Stimulated activated CD4-positive, alpha-beta T cell treated with anti-CD3 and anti-CD28 coated beads, Interleukin-12 subunit alpha, Interleukin-12 subunit beta, amount 100 ng/mL, for 24 hours (primary cell): ENCODE measurements at regions not wholly inside any gene's neighbourhood (a gene's known extent, or its start where the extent isn't known, plus 50 kb on each side); places are given as distances from the start of the nearest gene placed in this dataset.

Experiments used
- DNase-seq, 2 experiments: peaks; one replicate each; pipeline ENCODE4 v3.0.0-alpha.2; 2020; ENCODE audit warnings: low read depth in 2 of 2

DNA sequence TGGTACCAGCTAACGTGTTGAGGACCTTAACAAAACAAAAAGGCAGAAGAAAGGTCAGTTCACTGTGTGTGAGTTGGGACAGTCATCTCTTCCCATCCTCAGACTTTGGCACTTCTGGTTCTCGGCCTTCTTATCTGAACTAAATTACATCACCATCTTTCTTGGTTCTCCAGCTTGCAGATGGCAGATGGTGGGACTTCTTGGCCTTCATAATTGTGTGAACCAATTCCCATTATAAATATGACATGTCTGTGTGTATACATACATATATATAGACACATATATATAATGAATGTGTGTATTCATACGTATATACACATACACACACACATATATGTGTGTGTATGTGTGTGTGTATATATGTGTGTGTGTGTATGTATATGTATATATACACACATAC is 301.2 kb upstream of the TRIB2 start:
- DNase-seq, result no peak

DNA sequence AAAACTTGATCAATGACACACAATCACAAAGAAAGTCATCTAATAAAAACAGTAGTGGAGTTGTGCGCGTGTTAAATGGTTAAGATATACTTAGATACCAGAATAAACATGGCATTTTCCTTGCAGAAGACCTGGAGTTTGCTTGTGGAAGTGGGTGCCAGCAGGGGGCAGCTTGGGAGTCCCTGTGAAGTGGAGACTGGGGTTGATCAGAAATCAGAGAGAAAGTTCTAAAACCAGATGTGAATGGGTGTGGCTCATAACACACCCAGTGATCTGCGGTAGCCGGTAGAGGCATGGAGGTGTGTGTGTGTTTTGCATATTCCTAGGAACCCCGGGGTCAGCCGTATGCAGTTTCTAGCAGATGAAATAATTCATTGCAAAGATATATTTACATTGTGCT is 300.1 kb upstream of the TRIB2 start:
- DNase-seq, result peak; percentile 18 to 34

DNA sequence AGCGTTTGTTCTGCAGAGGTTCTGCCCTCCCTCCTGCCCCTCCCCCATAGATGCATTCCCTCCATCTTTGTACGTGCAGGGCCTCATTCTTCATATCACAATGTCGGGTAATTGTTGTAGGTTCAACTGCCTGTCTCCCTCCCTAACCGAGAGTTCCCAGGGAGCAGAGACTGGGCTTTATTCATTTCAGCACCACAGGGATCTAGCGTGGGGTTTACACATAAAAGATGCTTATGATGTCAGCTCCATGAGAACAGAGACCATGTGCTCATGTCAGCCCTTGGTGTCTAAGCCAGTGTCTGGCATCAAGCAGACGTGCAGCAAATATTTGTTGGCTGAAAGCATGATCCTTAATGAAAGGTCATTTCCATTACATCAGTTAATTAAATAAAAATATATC is 298.9 kb upstream of the TRIB2 start:
- DNase-seq, result no peak

- DNase-seq, result no peak
Observed at GRCh38 chr2:12419803-12420202, 296.9 kb upstream of the TRIB2 start.

- DNase-seq, result no peak
Observed at GRCh38 chr2:12421046-12421445, 295.7 kb upstream of the TRIB2 start.

DNA sequence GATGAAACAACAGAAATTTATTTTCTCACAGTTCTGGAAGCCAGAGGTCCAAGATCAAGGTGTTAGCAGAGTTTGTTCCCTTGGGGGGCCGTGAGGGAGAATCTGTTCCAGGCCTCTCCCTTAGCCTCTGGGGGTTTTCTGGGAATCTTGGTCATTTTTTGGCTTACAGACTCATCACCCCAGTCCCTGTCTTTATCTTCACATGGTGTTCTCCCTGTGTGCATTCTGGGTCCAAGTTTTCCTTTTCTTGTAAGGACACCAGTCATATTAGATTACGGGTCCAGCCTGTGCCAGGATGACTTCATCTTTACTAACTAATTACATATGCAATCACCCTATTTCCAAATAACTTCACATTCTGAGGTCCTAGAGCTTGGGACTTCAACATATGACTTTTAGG is 292.5 kb upstream of the TRIB2 start:
- no peak for DNase-seq

- DNase-seq, result no peak
Observed at GRCh38 chr2:12424809-12425208, 291.9 kb upstream of the TRIB2 start.

- DNase-seq, result no peak
Observed at GRCh38 chr2:12428324-12428723, 288.4 kb upstream of the TRIB2 start.

GRCh38 chr2:12428786-12429185 is 287.9 kb upstream of the TRIB2 start:
- DNase-seq, result no peak

- no peak for DNase-seq
Observed at GRCh38 chr2:12429779-12430406, 286.8 kb upstream of the TRIB2 start.

- DNase-seq, result peak in 1 of 2 experiments; percentile 17
Observed at GRCh38 chr2:12430407-12431133, 286.2 kb upstream of the TRIB2 start.

- no peak for DNase-seq
Observed at GRCh38 chr2:12432985-12433625, 283.6 kb upstream of the TRIB2 start.

DNA sequence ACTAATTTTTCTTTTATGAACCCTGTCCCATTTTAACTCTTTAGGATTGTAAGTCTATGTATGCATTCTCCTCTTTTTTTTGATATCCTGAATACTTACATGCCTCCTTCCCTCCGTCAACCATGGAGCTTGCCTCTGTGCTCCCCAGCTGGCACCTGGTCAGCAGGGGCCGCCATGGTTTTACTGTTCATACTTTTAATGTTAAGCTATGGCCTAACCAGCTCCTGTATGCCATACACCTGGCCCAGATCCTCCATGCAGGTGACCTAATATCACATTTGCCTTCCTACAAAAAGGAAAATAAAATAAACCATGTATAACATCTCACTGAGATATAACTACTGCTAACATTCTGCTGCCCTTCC is 283.1 kb upstream of the TRIB2 start:
- DNase-seq, result no peak

DNA sequence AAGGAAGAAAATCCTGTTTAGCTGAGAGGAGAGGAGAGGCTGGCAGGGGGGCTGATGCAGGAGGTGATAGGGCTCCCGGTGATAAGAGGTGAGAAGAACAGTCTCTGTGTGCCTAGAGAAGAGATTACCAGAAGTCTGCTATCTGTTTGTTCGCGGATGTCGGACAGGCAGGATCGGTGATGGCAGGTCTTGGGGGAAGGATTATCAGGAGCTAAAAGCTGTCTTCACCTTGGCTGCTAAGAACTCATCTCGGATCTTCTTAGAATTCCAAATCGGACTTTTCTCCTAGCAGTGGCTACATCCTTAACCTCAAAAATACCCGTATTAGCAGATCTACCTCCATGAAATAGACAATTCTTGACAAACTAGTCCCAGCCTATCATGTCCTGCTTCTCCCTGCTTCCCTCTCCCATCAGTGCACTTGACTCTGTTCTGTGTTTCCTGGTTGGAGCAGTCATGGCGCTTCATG is 282.1 kb upstream of the TRIB2 start:
- no peak for DNase-seq

- no peak for DNase-seq
Observed at GRCh38 chr2:12435430-12436222, 281.1 kb upstream of the TRIB2 start.

DNA sequence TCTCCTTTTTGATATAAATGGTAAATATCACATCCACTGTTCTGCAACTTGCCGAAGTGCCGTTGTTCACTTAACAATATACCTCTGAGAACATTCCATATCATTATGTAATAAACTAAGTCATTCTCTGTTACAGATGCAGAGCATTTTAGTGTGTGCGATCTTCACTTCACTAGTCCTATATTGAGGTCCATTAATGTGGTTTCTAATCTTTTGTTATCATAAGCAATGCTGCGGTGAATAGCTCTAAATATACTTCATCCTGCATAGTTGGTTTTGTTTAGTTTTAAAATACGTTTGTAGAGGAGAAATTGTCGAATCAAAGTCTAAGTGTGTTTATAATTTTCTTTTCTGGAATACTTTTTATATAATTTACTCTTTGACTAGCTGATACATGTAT is 280.3 kb upstream of the TRIB2 start:
- no peak for DNase-seq

DNA sequence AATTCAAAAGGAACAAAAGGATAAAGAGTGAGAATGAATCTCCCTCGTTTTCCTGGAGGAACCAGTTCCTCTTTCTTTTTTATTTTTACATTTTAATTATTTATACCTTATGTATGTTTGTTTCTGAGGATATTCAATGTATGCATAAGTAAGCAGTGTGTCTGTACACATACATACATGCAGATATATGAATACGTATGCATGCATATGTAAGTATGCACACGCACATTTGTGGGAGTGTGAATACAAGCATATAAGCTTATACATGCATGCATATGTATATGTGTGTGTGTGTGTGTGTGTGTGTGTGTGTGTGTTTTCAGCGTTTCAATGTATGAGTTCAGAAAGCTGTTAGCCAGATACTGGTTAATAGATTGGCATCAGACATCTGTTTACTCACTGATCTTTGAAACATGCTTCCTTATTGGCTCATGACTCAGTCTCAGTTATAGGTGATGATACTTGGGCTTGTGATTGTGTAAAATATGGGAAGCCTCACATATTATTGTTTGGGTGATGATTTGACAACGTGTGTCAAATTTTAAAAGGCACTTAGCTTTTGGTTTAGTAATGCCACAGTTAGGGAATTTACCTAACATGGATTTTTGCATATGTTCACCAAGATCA is 279.7 kb upstream of the TRIB2 start:
- DNase-seq, result no peak

DNA sequence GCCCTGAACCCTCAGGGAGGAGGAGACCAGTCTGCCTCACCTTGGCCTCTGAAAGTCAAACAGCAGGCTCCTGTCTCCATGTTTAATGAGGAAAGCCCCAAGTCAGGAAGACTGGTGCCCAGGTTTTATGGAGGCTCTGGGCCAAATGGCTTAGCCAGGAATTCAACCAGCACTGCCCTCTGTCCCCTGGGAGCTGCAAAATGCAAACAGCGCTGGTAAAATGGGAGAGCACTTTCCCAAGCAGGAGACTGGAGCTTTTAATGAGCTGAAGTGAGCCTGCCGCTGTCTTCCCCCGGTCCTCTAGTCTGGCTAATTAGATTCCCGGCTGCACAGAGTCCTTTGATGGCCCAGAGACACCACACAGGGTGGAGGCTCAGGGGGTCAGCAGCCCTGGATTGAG is 276.0 kb upstream of the TRIB2 start:
- no peak for DNase-seq

DNA sequence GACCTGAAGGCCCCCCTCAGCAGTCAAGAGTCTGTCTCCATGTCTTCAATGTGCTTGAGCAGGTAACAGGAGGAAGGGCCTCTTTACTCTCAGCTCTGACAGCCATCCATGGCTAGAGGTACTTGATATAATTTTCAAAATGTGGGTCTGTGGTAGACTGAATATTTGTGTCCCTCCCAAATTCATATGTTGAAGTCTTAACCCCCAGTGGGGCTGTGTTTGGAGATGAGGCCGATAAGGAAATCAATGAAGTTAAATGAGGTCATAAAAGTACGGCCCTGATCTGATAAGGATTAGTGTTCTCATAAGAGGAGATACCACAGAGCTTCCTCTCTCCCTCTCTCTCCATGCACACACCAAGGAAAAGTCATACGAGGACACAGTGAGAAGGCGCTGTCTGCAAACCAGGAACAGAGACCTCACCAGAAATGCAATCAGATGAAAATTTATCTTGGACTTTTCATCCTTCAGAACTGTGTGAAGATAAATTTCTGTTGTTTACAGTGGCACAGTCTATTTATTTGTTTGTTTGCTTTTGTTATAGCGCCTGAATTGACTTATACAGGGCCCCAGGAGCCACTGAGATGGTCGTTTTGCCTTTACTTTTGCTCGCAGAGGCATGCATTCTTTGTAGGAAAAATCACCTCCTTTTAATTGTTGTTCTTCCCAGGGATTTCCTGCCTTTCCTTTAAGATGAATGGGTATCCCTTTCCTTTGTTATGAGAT is 274.8 kb upstream of the TRIB2 start:
- DNase-seq, result no peak

DNA sequence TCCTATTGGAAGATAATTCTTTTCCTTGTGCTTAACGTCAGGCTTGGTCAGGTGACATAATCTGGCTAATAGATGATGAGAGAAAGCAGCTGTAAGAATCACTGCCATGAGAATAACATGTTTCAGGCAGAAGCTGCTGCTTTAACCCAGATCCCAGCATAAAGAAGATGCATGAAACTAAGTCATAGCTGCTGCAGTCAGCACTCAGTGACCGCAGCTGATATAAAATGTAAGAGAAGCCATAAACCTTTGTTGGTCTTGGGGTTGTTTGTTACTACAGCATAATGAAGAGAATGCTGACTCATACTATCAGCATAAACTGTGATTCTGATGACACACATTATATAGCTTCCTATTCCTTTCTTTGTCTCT is 274.3 kb upstream of the TRIB2 start:
- DNase-seq, result no peak

GRCh38 chr2:12448846-12449505 is 267.8 kb upstream of the TRIB2 start:
- DNase-seq, result no peak
